Heart left ventricle (tissue), 16 donors: ENCODE measurements at regions not wholly inside any gene's neighbourhood (a gene's known extent, or its start where the extent isn't known, plus 50 kb on each side); places are given as distances from the start of the nearest gene placed in this dataset.

Experiments used
- ATAC-seq, 4 donors: fragments of 200-7000 bp; cut with Tn5 transposase; one replicate each; pipeline ENCODE4 v1.9.1; 2020 to 2022; ENCODE audit warnings: moderate library complexity in 4 of 4, mild to moderate bottlenecking in 3 of 4, moderate number of reproducible peaks in 1 of 4
- DNase-seq, 5 donors: peaks; one replicate each; pipeline ENCODE4 v3.0.0-alpha.2; 2020
- H3K27ac ChIP-seq, 12 donors: fragments of 200-600 bp; sonication (generic) in 4 of 12; one replicate each; pipeline versions ENCODE4 v1.5.0 to v1.8.0; 2016 to 2022; ENCODE audit warnings: mild to moderate bottlenecking in 2 of 12
- H3K27me3 ChIP-seq, 9 donors: fragments of 200-600 bp; sonication (generic) in 2 of 9; one replicate each; pipeline versions ENCODE4 v1.5.1 to v1.8.0; 2016 to 2022; ENCODE audit warnings: mild to moderate bottlenecking in 3 of 9
- H3K36me3 ChIP-seq, 9 donors: fragments of 200-600 bp; sonication (generic) in 2 of 9; one replicate each; pipeline versions ENCODE4 v1.5.0 to v1.8.0; 2018 to 2022; ENCODE audit warnings: mild to moderate bottlenecking in 2 of 9
- H3K4me1 ChIP-seq, 12 donors: fragments of 200-600 bp; sonication (generic) in 4 of 12; one replicate each; pipeline versions ENCODE4 v1.5.0 to v1.8.0; 2016 to 2022; ENCODE audit warnings: mild to moderate bottlenecking in 3 of 12
- H3K4me3 ChIP-seq, 12 donors: fragments of 200-600 bp; sonication (generic) in 4 of 12; one replicate each; pipeline versions ENCODE4 v1.5.0 to v1.8.0; 2017 to 2022; ENCODE audit warnings: mild to moderate bottlenecking in 9 of 12, moderate library complexity in 4 of 12
- H3K9me3 ChIP-seq, 12 donors: fragments of 200-600 bp; sonication (generic) in 4 of 12; one replicate each; pipeline versions ENCODE4 v1.5.0 to v1.8.0; 2016 to 2022; ENCODE audit warnings: mild to moderate bottlenecking in 1 of 12
- POLR2A ChIP-seq, 2 donors: fragments of 450-650 bp; IDR thresholded peaks; one replicate each; pipeline ENCODE4 v1.6.1; 2017; ENCODE audit warnings: antibody characterized with exemption in 2 of 2, mild to moderate bottlenecking in 2 of 2, moderate library complexity in 2 of 2
- WGBS, 4 donors: extraction: QIAGEN DNeasy Blood & Tissue Kit in 2 of 4; methylation state at CpG; one replicate each; pipeline versions ENCODE4 v1.1.5 to v1.1.7; 2013 to 2018; 5-methylcytosine and 5-hydroxymethylcytosine counted together
- intact Hi-C, 10 donors: fragments of 100-400 bp; cut with DNase I; formaldehyde crosslinking; loops; one replicate each; pipeline versions ENCODE4 v1.11.1 to v1.14.2; 2022
- TF ChIP-seq, protein P1 (sequence below), 12 donors: fragments of 200-600 bp; sonication (generic) in 4 of 12; IDR thresholded peaks; one replicate each; pipeline versions ENCODE4 v1.5.0 to v1.8.0; 2018 to 2022; ENCODE audit warnings: antibody characterized with exemption in 12 of 12, mild to moderate bottlenecking in 5 of 12
- donor health status: ischemic (EF 13 %, LVEDD 7.1; RV severe dilation, severe dysfunction).
- donor health status: healthy with polysubstance abuse.
- donor health status: DM: no; HTN: yes; CAD: no.
- donor health status: DM: no; HTN: no; CAD: no.
- donor health status: ischemic (EF 25% LVEDD 6.9; RV normal size, moderate dysfunction).
- donor health status: ischemic (EF 25% LVEDD 5.7; RV mildly dilated, moderate dysfunction).
- donor health status: healthy.
- donor health status: DM: yes; HTN: yes; CAD: no.
- donor health status: ischemic (EF 35%, LVEDD 5.7; RV mildly dilated, moderate dysfunction).
- donor health status: nonischemic (EF 11% LVEDD 7.7; RV severe dilation, severe dysfunction).
- donor health status: DM: yes; HTN: yes; CAD: no.
- donor health status: PGD.
- donor health status: ischemic (EF 29% LVEDD 5.4; RV normal size, mild dysfunction).
- donor health status: nonischemic (EF 23%, LVEDD 6.1; RV moderate dilation, normal function).

GRCh38 chr1:29754573-29755375, 518.5 kb downstream of the PTPRU start:
- H3K4me1 ChIP-seq: no peaks in the 10 kb centered on the region
- H3K27me3 ChIP-seq: peaks cover 0 to 27% (median 3%) of the 10 kb centered on the region in 9 donors
- H3K4me3 ChIP-seq: no peak overlapping the region
- H3K36me3 ChIP-seq: no peaks in the 10 kb centered on the region
- DNase-seq (peak in 1 of 5 donors; percentile 2), ATAC-seq (no peak)
- WGBS, 4 donors: 75 to 84% (median 78%) methylated on average over 13 to 14 of the region's 14 CpGs
- TF ChIP-seq POLR2A (IDR thresholded peaks at IDR 0.05): no peak
- TF ChIP-seq, protein P1, sequence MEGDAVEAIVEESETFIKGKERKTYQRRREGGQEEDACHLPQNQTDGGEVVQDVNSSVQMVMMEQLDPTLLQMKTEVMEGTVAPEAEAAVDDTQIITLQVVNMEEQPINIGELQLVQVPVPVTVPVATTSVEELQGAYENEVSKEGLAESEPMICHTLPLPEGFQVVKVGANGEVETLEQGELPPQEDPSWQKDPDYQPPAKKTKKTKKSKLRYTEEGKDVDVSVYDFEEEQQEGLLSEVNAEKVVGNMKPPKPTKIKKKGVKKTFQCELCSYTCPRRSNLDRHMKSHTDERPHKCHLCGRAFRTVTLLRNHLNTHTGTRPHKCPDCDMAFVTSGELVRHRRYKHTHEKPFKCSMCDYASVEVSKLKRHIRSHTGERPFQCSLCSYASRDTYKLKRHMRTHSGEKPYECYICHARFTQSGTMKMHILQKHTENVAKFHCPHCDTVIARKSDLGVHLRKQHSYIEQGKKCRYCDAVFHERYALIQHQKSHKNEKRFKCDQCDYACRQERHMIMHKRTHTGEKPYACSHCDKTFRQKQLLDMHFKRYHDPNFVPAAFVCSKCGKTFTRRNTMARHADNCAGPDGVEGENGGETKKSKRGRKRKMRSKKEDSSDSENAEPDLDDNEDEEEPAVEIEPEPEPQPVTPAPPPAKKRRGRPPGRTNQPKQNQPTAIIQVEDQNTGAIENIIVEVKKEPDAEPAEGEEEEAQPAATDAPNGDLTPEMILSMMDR (IDR thresholded peaks at IDR 0.05): no peak
- intact Hi-C loops: no loop called here
- H3K27ac ChIP-seq: no peak overlapping the region
- H3K9me3 ChIP-seq: no peaks in the 10 kb centered on the region

GRCh38 chr1:29753771-29754572, 517.6 kb downstream of the PTPRU start:
- Histone ChIP-seq H3K4me1 (no peaks in the 10 kb centered on the region), H3K27ac (no peak overlapping the region), H3K36me3 (no peaks in the 10 kb centered on the region), H3K27me3 (peaks cover 0 to 27% (median 3%) of the 10 kb centered on the region in 9 donors), H3K9me3 (no peaks in the 10 kb centered on the region), H3K4me3 (no peak overlapping the region)
- ATAC-seq (no peak), DNase-seq (peak in 1 of 5 donors; percentile 1)
- WGBS, 4 donors: 39 to 60% (median 53%) methylated on average over 3 of the region's 3 CpGs
- intact Hi-C loops: no loop called here
- TF ChIP-seq, protein P1 (IDR thresholded peaks at IDR 0.05): no peak
- TF ChIP-seq POLR2A (IDR thresholded peaks at IDR 0.05): no peak

DNA sequence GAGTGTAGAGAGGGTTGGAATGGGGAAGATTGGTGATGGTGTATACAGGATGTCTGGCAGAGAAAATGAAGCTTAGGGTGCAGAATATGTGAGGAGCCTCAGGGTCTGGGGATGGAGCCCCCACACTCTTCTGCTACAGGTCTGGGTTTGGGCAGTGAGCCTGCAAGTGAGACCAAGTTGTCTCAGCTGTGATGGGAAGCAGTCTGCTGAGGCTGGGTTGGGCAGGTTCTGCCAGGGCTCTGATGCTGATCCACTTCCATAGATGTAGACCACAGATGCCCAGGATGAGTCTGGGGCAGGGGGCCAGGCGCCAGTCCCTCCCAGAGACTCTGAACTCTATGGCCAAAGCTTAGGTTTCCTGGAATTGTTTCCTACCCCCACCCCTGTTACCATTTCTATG, 516.9 kb downstream of the PTPRU start:
- peak in 1 of 5 donors; percentile 0 for DNase-seq

More for the DNA sequence above, 516.9 kb downstream of the PTPRU start:
- H3K27me3 ChIP-seq: peaks cover 0 to 27% (median 3%) of the 10 kb centered on the region in 9 donors
- ATAC-seq: no peak
- WGBS, 4 donors: 33 to 67% (median 46%) methylated on average over 1 of the region's 1 CpG; no CpG with 5 or more reads in 1 of the 4 donors
- intact Hi-C loops: no loop called here
- H3K4me3 ChIP-seq: no peak overlapping the region
- H3K9me3 ChIP-seq: no peaks in the 10 kb centered on the region
- H3K36me3 ChIP-seq: no peaks in the 10 kb centered on the region
- no peak overlapping the region for H3K27ac ChIP-seq
- no peak for TF ChIP-seq POLR2A (IDR thresholded peaks at IDR 0.05)
- TF ChIP-seq, protein P1 (IDR thresholded peaks at IDR 0.05): no peak
- no peaks in the 10 kb centered on the region for H3K4me1 ChIP-seq
